Activated T-helper 17 cell treated with anti-CD3 and anti-CD28 coated beads, Interleukin-2, amount 50 U/mL, for 72 hours (primary cell): ENCODE measurements at regions not wholly inside any gene's neighbourhood (a gene's known extent, or its start where the extent isn't known, plus 50 kb on each side); places are given as distances from the start of the nearest gene placed in this dataset.
"Not testable (repeated sequence)": the region's sequence is repeated elsewhere in the genome, so short reads cannot be mapped to it uniquely, and the experiment has no call there.

Experiments used
- ATAC-seq: fragments of 150-1000 bp; cut with Tn5 transposase; replicated peaks from 2 replicates; pipeline ENCODE4 v1.10.0; 2021; ENCODE audit warnings: mild to moderate bottlenecking, moderate library complexity
- H3K27ac Mint-ChIP-seq: one replicate; pipeline ENCODE4 v1.8.0; 2022; ENCODE audit warnings: mixed read lengths
- H3K27me3 Mint-ChIP-seq: one replicate; pipeline ENCODE4 v1.8.0; 2022; ENCODE audit warnings: mixed read lengths
- H3K36me3 Mint-ChIP-seq: one replicate; pipeline ENCODE4 v1.8.0; 2022; ENCODE audit warnings: low read depth, mild to moderate bottlenecking, mixed read lengths
- H3K4me1 Mint-ChIP-seq: one replicate; pipeline ENCODE4 v1.8.0; 2022; ENCODE audit warnings: mixed read lengths
- H3K4me3 Mint-ChIP-seq: one replicate; pipeline ENCODE4 v1.8.0; 2022; ENCODE audit warnings: mild to moderate bottlenecking, mixed read lengths
- H3K9me3 Mint-ChIP-seq: one replicate; pipeline ENCODE4 v1.8.0; 2022; ENCODE audit warnings: mixed read lengths

- not testable (repeated sequence) for H3K4me3 Mint-ChIP-seq, H3K9me3 Mint-ChIP-seq, H3K27me3 Mint-ChIP-seq, H3K36me3 Mint-ChIP-seq, ATAC-seq
- Mint-ChIP-seq H3K4me1 (peaks cover 12% of the 10 kb centered on the region), H3K27ac (peak overlapping the region; percentile 30)
Measured at GRCh38 chr17:77622084-77622483, 336.4 kb upstream of the TNRC6C start.

GRCh38 chr17:77622647-77623046, 335.9 kb upstream of the TNRC6C start:
- Mint-ChIP-seq H3K36me3 (no peaks in the 10 kb centered on the region), H3K4me3 (no peak overlapping the region), H3K27me3 (peaks cover 5% of the 10 kb centered on the region), H3K4me1 (peaks cover 12% of the 10 kb centered on the region), H3K27ac (no peak overlapping the region), H3K9me3 (peaks cover 8% of the 10 kb centered on the region)
- ATAC-seq = no peak

GRCh38 chr17:77623321-77623720, 335.2 kb upstream of the TNRC6C start:
- peaks cover 12% of the 10 kb centered on the region for H3K9me3 Mint-ChIP-seq
- not testable (repeated sequence) for H3K36me3 Mint-ChIP-seq, ATAC-seq

GRCh38 chr17:77628035-77628434, 330.5 kb upstream of the TNRC6C start:
- Mint-ChIP-seq H3K9me3 (peaks cover 12% of the 10 kb centered on the region), H3K36me3 (no peaks in the 10 kb centered on the region), H3K27ac (no peak overlapping the region), H3K27me3 (peaks cover 5% of the 10 kb centered on the region), H3K4me1 (no peaks in the 10 kb centered on the region), H3K4me3 (no peak overlapping the region)
- no peak for ATAC-seq

More at GRCh38 chr17:77623321-77623720, 335.2 kb upstream of the TNRC6C start:
- H3K4me3 Mint-ChIP-seq, H3K27ac Mint-ChIP-seq, H3K4me1 Mint-ChIP-seq, H3K27me3 Mint-ChIP-seq: not testable (repeated sequence)

GRCh38 chr17:77629284-77629683, 329.2 kb upstream of the TNRC6C start:
- peaks cover 12% of the 10 kb centered on the region for H3K9me3 Mint-ChIP-seq
- H3K4me3 Mint-ChIP-seq, H3K4me1 Mint-ChIP-seq, H3K27me3 Mint-ChIP-seq, ATAC-seq, H3K27ac Mint-ChIP-seq, H3K36me3 Mint-ChIP-seq: not testable (repeated sequence)

- Mint-ChIP-seq H3K36me3 (no peaks in the 10 kb centered on the region), H3K4me1 (peaks cover 7% of the 10 kb centered on the region), H3K4me3 (no peak overlapping the region), H3K27ac (no peak overlapping the region), H3K9me3 (peaks cover 12% of the 10 kb centered on the region), H3K27me3 (peaks cover 5% of the 10 kb centered on the region)
- no peak for ATAC-seq
Measured at GRCh38 chr17:77631307-77631706, 327.2 kb upstream of the TNRC6C start.

GRCh38 chr17:77632619-77633018, 325.9 kb upstream of the TNRC6C start:
- peaks cover 4% of the 10 kb centered on the region for H3K27me3 Mint-ChIP-seq
- H3K4me3 Mint-ChIP-seq = no peak overlapping the region
- H3K27ac Mint-ChIP-seq = no peak overlapping the region
- no peaks in the 10 kb centered on the region for H3K36me3 Mint-ChIP-seq
- ATAC-seq = no peak
- H3K4me1 Mint-ChIP-seq = peaks cover 7% of the 10 kb centered on the region
- peaks cover 4% of the 10 kb centered on the region for H3K9me3 Mint-ChIP-seq

- ATAC-seq = peak; percentile 95
- Mint-ChIP-seq H3K27me3 (peaks cover 2% of the 10 kb centered on the region), H3K27ac (peak overlapping the region; percentile 26), H3K4me1 (peaks cover 7% of the 10 kb centered on the region), H3K4me3 (no peak overlapping the region), H3K36me3 (no peaks in the 10 kb centered on the region), H3K9me3 (no peaks in the 10 kb centered on the region)
Measured at GRCh38 chr17:77634710-77635109, 323.8 kb upstream of the TNRC6C start.

- H3K27me3 Mint-ChIP-seq = peaks cover 6% of the 10 kb centered on the region
Measured at GRCh38 chr17:77635176-77635575, 323.3 kb upstream of the TNRC6C start.

GRCh38 chr17:77635785-77636184, 322.7 kb upstream of the TNRC6C start:
- ATAC-seq, H3K4me1 Mint-ChIP-seq, H3K27me3 Mint-ChIP-seq, H3K36me3 Mint-ChIP-seq, H3K4me3 Mint-ChIP-seq, H3K27ac Mint-ChIP-seq, H3K9me3 Mint-ChIP-seq: not testable (repeated sequence)

More at GRCh38 chr17:77635176-77635575, 323.3 kb upstream of the TNRC6C start:
- Mint-ChIP-seq H3K9me3 (no peaks in the 10 kb centered on the region), H3K36me3 (no peaks in the 10 kb centered on the region), H3K4me1 (peaks cover 7% of the 10 kb centered on the region), H3K27ac (peak overlapping the region; percentile 26), H3K4me3 (no peak overlapping the region)
- ATAC-seq = no peak

- H3K36me3 Mint-ChIP-seq = no peaks in the 10 kb centered on the region
- H3K27ac Mint-ChIP-seq = no peak overlapping the region
- peaks cover 8% of the 10 kb centered on the region for H3K27me3 Mint-ChIP-seq
- H3K9me3 Mint-ChIP-seq = no peaks in the 10 kb centered on the region
- H3K4me1 Mint-ChIP-seq = peaks cover 7% of the 10 kb centered on the region
- H3K4me3 Mint-ChIP-seq = no peak overlapping the region
- ATAC-seq = no peak
Measured at GRCh38 chr17:77636835-77637817, 321.4 kb upstream of the TNRC6C start.

- Mint-ChIP-seq H3K4me1 (peaks cover 7% of the 10 kb centered on the region), H3K36me3 (no peaks in the 10 kb centered on the region), H3K27me3 (peaks cover 8% of the 10 kb centered on the region), H3K4me3 (no peak overlapping the region), H3K27ac (no peak overlapping the region), H3K9me3 (no peaks in the 10 kb centered on the region)
- ATAC-seq = no peak
Measured at GRCh38 chr17:77637818-77638575, 320.5 kb upstream of the TNRC6C start.

GRCh38 chr17:77640252-77640651, 318.3 kb upstream of the TNRC6C start:
- Mint-ChIP-seq H3K36me3 (no peaks in the 10 kb centered on the region), H3K27ac (no peak overlapping the region), H3K4me1 (peaks cover 9% of the 10 kb centered on the region), H3K4me3 (no peak overlapping the region), H3K9me3 (no peaks in the 10 kb centered on the region), H3K27me3 (peaks cover 8% of the 10 kb centered on the region)
- ATAC-seq = no peak

GRCh38 chr17:77640916-77641605, 317.4 kb upstream of the TNRC6C start:
- Mint-ChIP-seq H3K27me3 (peaks cover 8% of the 10 kb centered on the region), H3K4me3 (no peak overlapping the region), H3K36me3 (no peaks in the 10 kb centered on the region), H3K9me3 (no peaks in the 10 kb centered on the region), H3K27ac (peak overlapping the region; percentile 53), H3K4me1 (peaks cover 10% of the 10 kb centered on the region)
- no peak for ATAC-seq
